GM12873 (cell line): ENCODE measurements at regions not wholly inside any gene's neighbourhood (a gene's known extent, or its start where the extent isn't known, plus 50 kb on each side); places are given as distances from the start of the nearest gene placed in this dataset.

Experiments used
- CTCF ChIP-seq: IDR thresholded peaks from 2 replicates; pipeline ENCODE4 v1.5.1; 2012; ENCODE audit warnings: low read depth, mild to moderate bottlenecking, moderate library complexity, low read length, control low read depth; ENCODE audit not compliant: insufficient read depth; ENCODE audit errors: missing control alignments

GRCh38 chr11:76730887-76731565 lies 52.1 kb upstream of the TSKU start:
- no peak for TF ChIP-seq CTCF

- TF ChIP-seq CTCF: no peak
Observed at GRCh38 chr11:76732643-76733042, 50.5 kb upstream of the TSKU start.
